Psoas muscle (tissue), 7 donors: ENCODE measurements at regions not wholly inside any gene's neighbourhood (a gene's known extent, or its start where the extent isn't known, plus 50 kb on each side); places are given as distances from the start of the nearest gene placed in this dataset.

Experiments
- ATAC-seq, 4 donors: fragments of 200-7000 bp; cut with Tn5 transposase; one replicate each; pipeline ENCODE4 v1.9.1; 2020; ENCODE audit warnings: moderate library complexity in 3 of 4, mild to moderate bottlenecking in 2 of 4
- DNase-seq, 2 donors: peaks; one replicate each; pipeline ENCODE4 v3.0.0-alpha.2; 2020
- H3K27ac ChIP-seq: fragments of 200-600 bp; one replicate; pipeline ENCODE4 v1.8.0; 2022
- H3K27me3 ChIP-seq, 3 donors: fragments of 200-600 bp in 1 of 3; one replicate each; pipeline versions ENCODE4 v1.6.1 to v1.8.0; 2013 to 2022; ENCODE audit warnings: low read length in 2 of 3, mild to moderate bottlenecking in 2 of 3, moderate library complexity in 1 of 3; ENCODE audit not compliant: insufficient read depth in 3 of 3
- H3K36me3 ChIP-seq, 2 donors: fragments of 200-600 bp in 1 of 2; one replicate each; pipeline versions ENCODE4 v1.6.1 to v1.8.0; 2013 to 2022; ENCODE audit warnings: low read depth in 1 of 2, mild to moderate bottlenecking in 1 of 2, moderate library complexity in 1 of 2; ENCODE audit not compliant: insufficient read depth in 1 of 2
- H3K4me1 ChIP-seq: fragments of 200-600 bp; one replicate; pipeline ENCODE4 v1.8.0; 2022
- H3K4me3 ChIP-seq: fragments of 200-600 bp; one replicate; pipeline ENCODE4 v1.8.0; 2022; ENCODE audit warnings: mild to moderate bottlenecking
- H3K9me3 ChIP-seq: fragments of 200-600 bp; one replicate; pipeline ENCODE4 v1.8.0; 2022
- CTCF ChIP-seq: fragments of 200-600 bp; IDR thresholded peaks from one replicate; pipeline ENCODE4 v1.8.0; 2022; ENCODE audit warnings: antibody characterized with exemption
- WGBS, 3 donors: extraction: QIAGEN DNeasy Blood & Tissue Kit; methylation state at CpG; one replicate each; pipeline versions ENCODE4 v1.1.6 to v1.1.7; 2013; 5-methylcytosine and 5-hydroxymethylcytosine counted together
- intact Hi-C, 2 donors: fragments of 100-400 bp; cut with DNase I; formaldehyde crosslinking; loops; one replicate each; pipeline versions ENCODE4 v1.11.0 to v1.14.2; 2022
- donor health status: healthy with polysubstance abuse.
- donor health status: DM: no; HTN: no; CAD: no; lungs with moderate emphysema.
- donor health status: Bipolar disorder and iron deficiency.
- donor health status: healthy.
- donor health status: DM: yes; HTN: yes; CAD: no.
- donor health status: DM: no; HTN: no; CAD: no.
- donor health status: DM: yes; HTN: yes; CAD: no.

GRCh38 chr14:104313674-104314073 is 175.3 kb downstream of the KIF26A start:
- WGBS, 3 donors, result 74 to 79% (median 75%) methylated on average over 4 of the region's 4 CpGs
- H3K4me3 ChIP-seq, result no peak overlapping the region
- no peaks in the 10 kb centered on the region for H3K27me3 ChIP-seq
- DNase-seq (no peak), ATAC-seq (no peak)
- H3K9me3 ChIP-seq, result no peaks in the 10 kb centered on the region
- H3K36me3 ChIP-seq, result no peaks in the 10 kb centered on the region
- no peaks in the 10 kb centered on the region for H3K4me1 ChIP-seq
- H3K27ac ChIP-seq, result no peak overlapping the region
- intact Hi-C loops, result no loop called here
- TF ChIP-seq CTCF, result no peak

- Histone ChIP-seq H3K27ac (no peak overlapping the region), H3K36me3 (no peaks in the 10 kb centered on the region), H3K27me3 (no peaks in the 10 kb centered on the region), H3K4me3 (no peak overlapping the region), H3K4me1 (no peaks in the 10 kb centered on the region), H3K9me3 (no peaks in the 10 kb centered on the region)
- 75 to 85% (median 85%) methylated on average over 18 to 19 of the region's 19 CpGs for WGBS, 3 donors
- ATAC-seq (no peak), DNase-seq (peak in 1 of 2 donors; percentile 24)
- intact Hi-C loops, result no loop called here
- TF ChIP-seq CTCF, result no peak
Observed at GRCh38 chr14:104314251-104314941, 176.0 kb downstream of the KIF26A start.

GRCh38 chr14:104315169-104315568 is 176.8 kb downstream of the KIF26A start:
- Histone ChIP-seq H3K27me3 (peaks cover 0 to 6% (median 0%) of the 10 kb centered on the region in 3 donors), H3K36me3 (no peaks in the 10 kb centered on the region), H3K9me3 (no peaks in the 10 kb centered on the region), H3K4me1 (no peaks in the 10 kb centered on the region), H3K27ac (no peak overlapping the region), H3K4me3 (no peak overlapping the region)
- TF ChIP-seq CTCF, result no peak
- ATAC-seq, result no peak
- 63 to 73% (median 63%) methylated on average over 14 of the region's 14 CpGs for WGBS, 3 donors
- DNase-seq, result no peak
- intact Hi-C loops, result no loop called here

- no peaks in the 10 kb centered on the region for H3K4me1 ChIP-seq
- H3K27me3 ChIP-seq, result peaks cover 0 to 9% (median 2%) of the 10 kb centered on the region in 3 donors
- H3K27ac ChIP-seq, result no peak overlapping the region
- TF ChIP-seq CTCF, result no peak
- no peaks in the 10 kb centered on the region for H3K36me3 ChIP-seq
- DNase-seq (peak in 1 of 2 donors; percentile 28), ATAC-seq (no peak)
- WGBS, 3 donors, result 89 to 97% (median 91%) methylated on average over 2 of the region's 2 CpGs
- intact Hi-C loops, result no loop called here
- no peaks in the 10 kb centered on the region for H3K9me3 ChIP-seq
- H3K4me3 ChIP-seq, result no peak overlapping the region
Observed at GRCh38 chr14:104315625-104316024, 177.2 kb downstream of the KIF26A start.
